H9 (cell line): ENCODE measurements at regions not wholly inside any gene's neighbourhood (a gene's known extent, or its start where the extent isn't known, plus 50 kb on each side); places are given as distances from the start of the nearest gene placed in this dataset.
A peak's percentile ranks its signal among the peaks of the same experiment; 100 is the strongest.

Source experiments
- DNase-seq: peaks from one replicate; pipeline ENCODE4 v3.0.0-alpha.2; 2017
- H2AFZ ChIP-seq: one replicate; pipeline ENCODE4 v1.6.1; 2013; ENCODE audit warnings: mild to moderate bottlenecking, low read length, control low read depth, moderate library complexity
- H2AK5ac ChIP-seq: 2 replicates; pipeline ENCODE4 v1.6.1; 2013; ENCODE audit warnings: low read length, control low read depth, mixed read lengths; ENCODE audit not compliant: insufficient read length
- H2BK120ac ChIP-seq: one replicate; pipeline ENCODE4 v1.6.1; 2013; ENCODE audit warnings: low read depth, mild to moderate bottlenecking, low read length, control low read depth, inconsistent platforms; ENCODE audit not compliant: poor library complexity, severe bottlenecking
- H2BK12ac ChIP-seq: 2 replicates; pipeline ENCODE4 v1.6.1; 2013; ENCODE audit warnings: low read length, control low read depth, mixed read lengths, low read depth; ENCODE audit not compliant: insufficient read length
- H2BK15ac ChIP-seq: 2 replicates; pipeline ENCODE4 v1.6.1; 2013; ENCODE audit warnings: low read depth, low read length, control low read depth
- H2BK20ac ChIP-seq: one replicate; pipeline ENCODE4 v1.6.1; 2013; ENCODE audit warnings: low read depth, mild to moderate bottlenecking, low read length, control low read depth, inconsistent platforms; ENCODE audit not compliant: poor library complexity, severe bottlenecking
- H2BK5ac ChIP-seq: 2 replicates; pipeline ENCODE4 v1.6.1; 2013; ENCODE audit warnings: low read length, control low read depth, mixed read lengths; ENCODE audit not compliant: insufficient read length
- H3K14ac ChIP-seq: 2 replicates; pipeline ENCODE4 v1.6.1; 2013; ENCODE audit warnings: low read length, control low read depth; ENCODE audit not compliant: insufficient read depth
- H3K18ac ChIP-seq: 2 replicates; pipeline ENCODE4 v1.6.1; 2013; ENCODE audit warnings: low read depth, mild to moderate bottlenecking, mixed read lengths, low read length, control low read depth; ENCODE audit not compliant: insufficient read length
- H3K23ac ChIP-seq: 2 replicates; pipeline ENCODE4 v1.6.1; 2013; ENCODE audit warnings: low read length, control low read depth, mixed read lengths, low read depth; ENCODE audit not compliant: insufficient read length
- H3K23me2 ChIP-seq: 2 replicates; pipeline ENCODE4 v1.6.1; 2013; ENCODE audit warnings: low read depth, mild to moderate bottlenecking, mixed read lengths, low read length, control low read depth; ENCODE audit not compliant: insufficient read length, poor library complexity, severe bottlenecking
- H3K27ac ChIP-seq: 2 replicates; pipeline ENCODE4 v1.5.1; 2013; ENCODE audit warnings: low read length, control low read depth, mixed read lengths, low read depth; ENCODE audit not compliant: insufficient read length
- H3K27me3 ChIP-seq: 2 replicates; pipeline ENCODE4 v1.6.1; 2013; ENCODE audit warnings: low read length, control low read depth, inconsistent platforms; ENCODE audit not compliant: insufficient read depth
- H3K4ac ChIP-seq: 2 replicates; pipeline ENCODE4 v1.6.1; 2013; ENCODE audit warnings: low read depth, mild to moderate bottlenecking, control low read depth, inconsistent platforms, low read length, moderate library complexity
- H3K4me1 ChIP-seq: 2 replicates; pipeline ENCODE4 v1.6.1; 2013; ENCODE audit warnings: low read length, control low read depth, inconsistent platforms; ENCODE audit not compliant: insufficient read depth
- H3K4me2 ChIP-seq: 2 replicates; pipeline ENCODE4 v1.6.1; 2013; ENCODE audit warnings: low read length, control low read depth, mixed read lengths; ENCODE audit not compliant: insufficient read length, insufficient read depth
- H3K56ac ChIP-seq: 2 replicates; pipeline ENCODE4 v1.6.1; 2013; ENCODE audit warnings: low read depth, mild to moderate bottlenecking, mixed read lengths, low read length, control low read depth; ENCODE audit not compliant: insufficient read length
- H3K79me1 ChIP-seq: 2 replicates; pipeline ENCODE4 v1.6.1; 2013; ENCODE audit warnings: low read depth, mild to moderate bottlenecking, moderate library complexity, low read length, control low read depth, inconsistent platforms; ENCODE audit not compliant: insufficient read depth, poor library complexity, severe bottlenecking
- H3K79me2 ChIP-seq: 2 replicates; pipeline ENCODE4 v1.6.1; 2013; ENCODE audit warnings: low read length, control low read depth, inconsistent platforms; ENCODE audit not compliant: insufficient read depth
- H3K9ac ChIP-seq: 2 replicates; pipeline ENCODE4 v1.6.1; 2013; ENCODE audit warnings: low read length, control low read depth, mixed read lengths; ENCODE audit not compliant: insufficient read length; ENCODE audit errors: extremely low read depth
- H3K9me3 ChIP-seq: one replicate; pipeline ENCODE4 v1.6.1; 2013; ENCODE audit warnings: low read depth, low read length, inconsistent platforms; ENCODE audit not compliant: control insufficient read depth
- H3T11ph ChIP-seq: one replicate; pipeline ENCODE4 v1.6.1; 2013; ENCODE audit warnings: mild to moderate bottlenecking, low read length, control low read depth, inconsistent platforms
- H4K20me1 ChIP-seq: one replicate; pipeline ENCODE4 v1.6.1; 2013; ENCODE audit not compliant: control insufficient read depth, insufficient read length, insufficient read depth
- H4K5ac ChIP-seq: 2 replicates; pipeline ENCODE4 v1.6.1; 2013; ENCODE audit warnings: low read depth, mild to moderate bottlenecking, mixed read lengths, low read length, control low read depth; ENCODE audit not compliant: insufficient read length
- H4K8ac ChIP-seq: replicated peaks from 2 replicates; pipeline ENCODE4 v1.6.1; 2013; ENCODE audit warnings: low read length, control low read depth, mixed read lengths, low read depth; ENCODE audit not compliant: insufficient read length
- H4K91ac ChIP-seq: 2 replicates; pipeline ENCODE4 v1.6.1; 2013; ENCODE audit warnings: low read depth, mild to moderate bottlenecking, moderate library complexity, mixed read lengths, low read length, control low read depth; ENCODE audit not compliant: insufficient read length
- H3K27ac Mint-ChIP-seq, 3 experiments: 2 replicates in 2 of 3; 3 replicates in 1 of 3; pipeline ENCODE4 v1.8.0; 2020 to 2021; ENCODE audit warnings: mixed read lengths in 3 of 3, mild to moderate bottlenecking in 1 of 3, moderate library complexity in 1 of 3
- H3K27me3 Mint-ChIP-seq: 2 replicates; pipeline ENCODE4 v1.8.0; 2021; ENCODE audit warnings: low read depth, mild to moderate bottlenecking, moderate library complexity, mixed read lengths
- H3K36me3 Mint-ChIP-seq, 3 experiments: 2 replicates in 2 of 3; 3 replicates in 1 of 3; pipeline ENCODE4 v1.8.0; 2020 to 2021; ENCODE audit warnings: low read depth in 3 of 3, mixed read lengths in 3 of 3; ENCODE audit not compliant: insufficient read depth in 1 of 3
- H3K4me1 Mint-ChIP-seq, 2 experiments: 2 replicates each; pipeline ENCODE4 v1.8.0; 2020; ENCODE audit warnings: mixed read lengths in 2 of 2
- H3K4me3 Mint-ChIP-seq, 2 experiments: 2 replicates in 1 of 2; 3 replicates in 1 of 2; pipeline ENCODE4 v1.8.0; 2020 to 2021; ENCODE audit warnings: mild to moderate bottlenecking in 2 of 2, mixed read lengths in 2 of 2, moderate library complexity in 1 of 2
- H3K9me3 Mint-ChIP-seq, 2 experiments: 2 replicates in 1 of 2; 3 replicates in 1 of 2; pipeline ENCODE4 v1.8.0; 2020; ENCODE audit warnings: mild to moderate bottlenecking in 2 of 2, mixed read lengths in 2 of 2, moderate library complexity in 1 of 2
- CTCF ChIP-seq: fragments of 200-600 bp; sonication (generic); conservative IDR thresholded peaks from 3 replicates; pipeline ENCODE4 v1.8.0; 2021; ENCODE audit warnings: antibody characterized with exemption, mild to moderate bottlenecking
- WGBS: extraction: QIAGEN DNeasy Blood & Tissue Kit; methylation state at CpG from one replicate; pipeline ENCODE4 v1.1.7; 2013; ENCODE audit warnings: missing lambda C conversion rate, low lambda C conversion rate, mixed read lengths; ENCODE audit not compliant: insufficient read length; ENCODE audit errors: extremely low coverage; 5-methylcytosine and 5-hydroxymethylcytosine counted together

- H3K79me2 ChIP-seq, result no peaks in the 10 kb centered on the region
- no peaks in the 10 kb centered on the region for H3K36me3 Mint-ChIP-seq
- no peaks in the 10 kb centered on the region for H3K27me3 ChIP-seq
- no peaks in the 10 kb centered on the region for H3K27me3 Mint-ChIP-seq
- no peak overlapping the region for H3K14ac ChIP-seq
- no peaks in the 10 kb centered on the region for H4K20me1 ChIP-seq
- no peak overlapping the region for H3T11ph ChIP-seq
- DNase-seq, result no peak
- H3K23ac ChIP-seq, result no peak overlapping the region
- H2BK12ac ChIP-seq, result no peak overlapping the region
- TF ChIP-seq CTCF, result no peak
- no peak overlapping the region for H2BK120ac ChIP-seq
- no peaks in the 10 kb centered on the region for H3K79me1 ChIP-seq
- no CpG with 5 or more reads among the region's 7 CpGs for WGBS
- H3K18ac ChIP-seq, result peak overlapping the region; percentile 48
- H3K56ac ChIP-seq, result no peak overlapping the region
- no peak overlapping the region for H3K4me2 ChIP-seq
- no peak overlapping the region; a peak in 1 of 7 replicates for H3K27ac Mint-ChIP-seq
- H3K4me1 Mint-ChIP-seq, result no peaks in the 10 kb centered on the region
- H2AFZ ChIP-seq, result no peak overlapping the region
- H3K23me2 ChIP-seq, result no peaks in the 10 kb centered on the region
- no peak overlapping the region for H3K4me3 Mint-ChIP-seq
- no peaks in the 10 kb centered on the region for H3K9me3 Mint-ChIP-seq
- H3K9ac ChIP-seq, result no peak overlapping the region
- no peak overlapping the region for H3K4ac ChIP-seq
- no peak overlapping the region for H2AK5ac ChIP-seq
- no peak overlapping the region for H4K8ac ChIP-seq
- no peak overlapping the region for H3K27ac ChIP-seq
- no peak overlapping the region for H2BK15ac ChIP-seq
- no peak overlapping the region for H4K5ac ChIP-seq
- H3K9me3 ChIP-seq, result no peaks in the 10 kb centered on the region
- no peak overlapping the region for H2BK20ac ChIP-seq
- no peaks in the 10 kb centered on the region; the same call in 1 of the 2 replicates for H3K4me1 ChIP-seq
- H2BK5ac ChIP-seq, result no peak overlapping the region
- H4K91ac ChIP-seq, result no peak overlapping the region
These were observed 1559.0 kb upstream of the SLC10A2 start for GRCh38 chr13:104625201-104625600.
